ENCODE measurements at regions not wholly inside any gene's neighbourhood (a gene's known extent, or its start where the extent isn't known, plus 50 kb on each side); places are given as distances from the start of the nearest gene placed in this dataset.

DNA sequence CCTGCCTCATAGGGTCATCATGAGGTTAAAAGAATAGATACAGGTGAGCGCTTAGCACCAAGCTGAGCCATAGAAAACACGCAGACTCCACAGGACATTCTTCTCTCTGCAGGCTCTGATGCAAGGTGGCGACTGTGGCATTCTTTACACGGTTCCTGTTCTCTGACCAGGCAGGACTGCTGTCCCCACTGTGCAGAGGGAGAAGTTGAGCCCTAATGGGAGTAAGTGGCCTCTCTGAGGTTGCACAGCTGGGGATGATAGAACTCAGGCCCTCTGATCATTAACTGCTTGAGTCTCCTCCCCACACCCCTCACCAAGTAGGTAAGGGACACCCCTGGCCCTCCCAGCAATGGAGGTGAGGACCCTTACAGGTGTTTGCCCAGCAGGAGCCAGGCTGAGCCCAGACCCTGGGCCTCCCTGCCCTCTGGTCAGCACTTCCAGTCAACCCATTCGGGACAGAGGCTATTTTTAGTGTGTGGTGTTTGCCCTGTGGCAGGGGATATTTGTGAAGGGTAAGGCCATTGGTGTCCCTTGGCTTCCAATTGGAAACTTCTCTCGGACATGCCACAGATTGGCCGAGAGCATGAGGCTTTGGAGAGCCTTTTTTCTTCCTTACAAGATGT is 116.8 kb downstream of the VEGFA start:
- TF ChIP-seq, protein P1, sequence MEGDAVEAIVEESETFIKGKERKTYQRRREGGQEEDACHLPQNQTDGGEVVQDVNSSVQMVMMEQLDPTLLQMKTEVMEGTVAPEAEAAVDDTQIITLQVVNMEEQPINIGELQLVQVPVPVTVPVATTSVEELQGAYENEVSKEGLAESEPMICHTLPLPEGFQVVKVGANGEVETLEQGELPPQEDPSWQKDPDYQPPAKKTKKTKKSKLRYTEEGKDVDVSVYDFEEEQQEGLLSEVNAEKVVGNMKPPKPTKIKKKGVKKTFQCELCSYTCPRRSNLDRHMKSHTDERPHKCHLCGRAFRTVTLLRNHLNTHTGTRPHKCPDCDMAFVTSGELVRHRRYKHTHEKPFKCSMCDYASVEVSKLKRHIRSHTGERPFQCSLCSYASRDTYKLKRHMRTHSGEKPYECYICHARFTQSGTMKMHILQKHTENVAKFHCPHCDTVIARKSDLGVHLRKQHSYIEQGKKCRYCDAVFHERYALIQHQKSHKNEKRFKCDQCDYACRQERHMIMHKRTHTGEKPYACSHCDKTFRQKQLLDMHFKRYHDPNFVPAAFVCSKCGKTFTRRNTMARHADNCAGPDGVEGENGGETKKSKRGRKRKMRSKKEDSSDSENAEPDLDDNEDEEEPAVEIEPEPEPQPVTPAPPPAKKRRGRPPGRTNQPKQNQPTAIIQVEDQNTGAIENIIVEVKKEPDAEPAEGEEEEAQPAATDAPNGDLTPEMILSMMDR (conservative IDR thresholded peaks at IDR 0.05 in 1 of 2, IDR thresholded peaks at IDR 0.05 in 1 of 2; ENCODE audit: extremely low read depth in 1 of 2, insufficient read depth in 1 of 2, low read depth in 1 of 2, low read length in 2 of 2) = no peak
- TF ChIP-seq EZH2 (IDR thresholded peaks at IDR 0.05; ENCODE audit: borderline replicate concordance, low read length) = no peak
